Liver (tissue), 3 donors: ENCODE measurements at regions not wholly inside any gene's neighbourhood (a gene's known extent, or its start where the extent isn't known, plus 50 kb on each side); places are given as distances from the start of the nearest gene placed in this dataset.

ENCODE experiments used
- FOXA1 ChIP-seq: IDR thresholded peaks from 2 replicates; pipeline ENCODE4 v1.6.1; 2016; ENCODE audit warnings: antibody characterized with exemption
- TAF1 ChIP-seq: conservative IDR thresholded peaks from 2 replicates; pipeline ENCODE4 v1.6.1; 2016; ENCODE audit warnings: antibody characterized with exemption, mild to moderate bottlenecking
- TF ChIP-seq, protein P1 (sequence below): fragments of 150-350 bp; IDR thresholded peaks from 2 replicates; pipeline ENCODE4 v1.5.1; 2017; ENCODE audit warnings: improper control_type of control experiment, low read depth, low read length; ENCODE audit not compliant: missing input control
- donor health status: healthy.
- donor health status: healthy.

DNA sequence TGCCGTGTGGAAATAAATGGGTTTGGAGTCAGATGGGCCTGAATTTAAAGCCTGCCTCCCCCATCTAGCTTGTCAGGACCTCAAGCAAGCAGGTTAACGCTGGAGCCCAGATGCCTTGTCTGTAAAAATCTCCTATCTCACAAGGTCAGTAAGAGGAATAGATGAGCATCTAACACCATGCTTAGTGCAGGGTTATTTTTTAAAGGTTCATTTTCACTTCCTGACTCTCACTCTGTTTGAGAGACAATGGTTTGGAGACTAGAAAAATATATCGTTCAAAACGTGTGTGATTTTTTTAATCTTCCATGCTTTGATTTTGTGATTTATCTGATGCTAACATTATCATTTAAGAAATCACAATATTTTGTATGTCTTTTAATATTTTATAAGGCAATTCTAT, 114.0 kb upstream of the TAB2 start:
- TF ChIP-seq, protein P1, sequence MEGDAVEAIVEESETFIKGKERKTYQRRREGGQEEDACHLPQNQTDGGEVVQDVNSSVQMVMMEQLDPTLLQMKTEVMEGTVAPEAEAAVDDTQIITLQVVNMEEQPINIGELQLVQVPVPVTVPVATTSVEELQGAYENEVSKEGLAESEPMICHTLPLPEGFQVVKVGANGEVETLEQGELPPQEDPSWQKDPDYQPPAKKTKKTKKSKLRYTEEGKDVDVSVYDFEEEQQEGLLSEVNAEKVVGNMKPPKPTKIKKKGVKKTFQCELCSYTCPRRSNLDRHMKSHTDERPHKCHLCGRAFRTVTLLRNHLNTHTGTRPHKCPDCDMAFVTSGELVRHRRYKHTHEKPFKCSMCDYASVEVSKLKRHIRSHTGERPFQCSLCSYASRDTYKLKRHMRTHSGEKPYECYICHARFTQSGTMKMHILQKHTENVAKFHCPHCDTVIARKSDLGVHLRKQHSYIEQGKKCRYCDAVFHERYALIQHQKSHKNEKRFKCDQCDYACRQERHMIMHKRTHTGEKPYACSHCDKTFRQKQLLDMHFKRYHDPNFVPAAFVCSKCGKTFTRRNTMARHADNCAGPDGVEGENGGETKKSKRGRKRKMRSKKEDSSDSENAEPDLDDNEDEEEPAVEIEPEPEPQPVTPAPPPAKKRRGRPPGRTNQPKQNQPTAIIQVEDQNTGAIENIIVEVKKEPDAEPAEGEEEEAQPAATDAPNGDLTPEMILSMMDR: no peak
- TF ChIP-seq FOXA1 (no peak), TAF1 (no peak)
